Activated CD4-positive, alpha-beta T cell treated with anti-CD3 and anti-CD28 coated beads, Interleukin-2, amount 50 U/mL, for 4 hours (primary cell): ENCODE measurements at regions not wholly inside any gene's neighbourhood (a gene's known extent, or its start where the extent isn't known, plus 50 kb on each side); places are given as distances from the start of the nearest gene placed in this dataset.

Experiments used
- DNase-seq, 2 experiments: peaks; one replicate each; pipeline ENCODE4 v3.0.0-alpha.2; 2020

- DNase-seq: no peak
Measured at GRCh38 chr2:82538590-82539279, 1920.3 kb downstream of the SUCLG1 start.

- DNase-seq: no peak
Measured at GRCh38 chr2:82528288-82528687, 1930.8 kb downstream of the SUCLG1 start.

GRCh38 chr2:82527124-82527523 lies 1932.0 kb downstream of the SUCLG1 start:
- no peak for DNase-seq

GRCh38 chr2:82526277-82526676 lies 1932.8 kb downstream of the SUCLG1 start:
- no peak for DNase-seq

GRCh38 chr2:82525744-82526143 lies 1933.3 kb downstream of the SUCLG1 start:
- DNase-seq: no peak

GRCh38 chr2:82524826-82525225 lies 1934.3 kb downstream of the SUCLG1 start:
- no peak for DNase-seq

- DNase-seq: no peak
Measured at GRCh38 chr2:82511894-82512293, 1947.2 kb downstream of the SUCLG1 start.

GRCh38 chr2:82508702-82509101 lies 1950.4 kb downstream of the SUCLG1 start:
- DNase-seq: no peak

- DNase-seq: no peak
Measured at GRCh38 chr2:82507657-82508056, 1951.4 kb downstream of the SUCLG1 start.

GRCh38 chr2:82501217-82501616 lies 1957.9 kb downstream of the SUCLG1 start:
- no peak for DNase-seq

GRCh38 chr2:82498777-82499443 lies 1960.2 kb downstream of the SUCLG1 start:
- no peak for DNase-seq

- no peak for DNase-seq
Measured at GRCh38 chr2:82494739-82495138, 1964.3 kb downstream of the SUCLG1 start.

GRCh38 chr2:82491591-82491990 lies 1967.5 kb downstream of the SUCLG1 start:
- DNase-seq: no peak

GRCh38 chr2:82487354-82487753 lies 1971.7 kb downstream of the SUCLG1 start:
- DNase-seq: no peak

GRCh38 chr2:82485701-82486100 lies 1973.4 kb downstream of the SUCLG1 start:
- DNase-seq: no peak

- DNase-seq: no peak
Measured at GRCh38 chr2:82481207-82481606, 1977.9 kb downstream of the SUCLG1 start.

GRCh38 chr2:82478641-82479040 lies 1980.4 kb downstream of the SUCLG1 start:
- DNase-seq: no peak

- no peak for DNase-seq
Measured at GRCh38 chr2:82476094-82476493, 1983.0 kb downstream of the SUCLG1 start.

- no peak for DNase-seq
Measured at GRCh38 chr2:82428251-82428650, 2030.8 kb downstream of the SUCLG1 start.

GRCh38 chr2:82412021-82412420 lies 2047.1 kb downstream of the SUCLG1 start:
- no peak for DNase-seq

GRCh38 chr2:82411071-82411470 lies 2048.0 kb downstream of the SUCLG1 start:
- DNase-seq: no peak

- DNase-seq: no peak
Measured at GRCh38 chr2:82395531-82395930, 2063.5 kb downstream of the SUCLG1 start.

GRCh38 chr2:82391386-82391785 lies 2067.7 kb downstream of the SUCLG1 start:
- no peak for DNase-seq

- no peak for DNase-seq
Measured at GRCh38 chr2:82355622-82356021, 2051.1 kb upstream of the LRRTM1 start.

- DNase-seq: no peak
Measured at GRCh38 chr2:82345910-82346309, 2041.4 kb upstream of the LRRTM1 start.
